H1 (cell line): ENCODE measurements at regions not wholly inside any gene's neighbourhood (a gene's known extent, or its start where the extent isn't known, plus 50 kb on each side); places are given as distances from the start of the nearest gene placed in this dataset.

Experiments used
- ASH2L ChIP-seq: fragments of 200-600, 300-600 bp; sonication (generic); IDR thresholded peaks from one replicate; pipeline ENCODE4 v1.7.1; 2017; ENCODE audit warnings: low read length
- BCL11A ChIP-seq, 2 experiments: IDR thresholded peaks; one replicate each; pipeline ENCODE4 v1.6.1; 2011; ENCODE audit warnings: low read depth in 2 of 2, low read length in 2 of 2, mild to moderate bottlenecking in 2 of 2
- CHD2 ChIP-seq: IDR thresholded peaks from 2 replicates; pipeline ENCODE4 v1.6.1; 2012; ENCODE audit warnings: low read length, improper control_type of control experiment
- CREB1 ChIP-seq: IDR thresholded peaks from 2 replicates; pipeline ENCODE4 v1.6.1; 2012; ENCODE audit warnings: inconsistent platforms
- EP300 ChIP-seq, 2 experiments: IDR thresholded peaks; 1 replicate in 1 of 2; 2 replicates in 1 of 2; pipeline ENCODE4 v1.6.1; 2011 to 2012; ENCODE audit warnings: low read depth in 2 of 2, low read length in 2 of 2, mild to moderate bottlenecking in 2 of 2, borderline replicate concordance in 1 of 2, inconsistent platforms in 1 of 2, moderate library complexity in 1 of 2
- EZH2 ChIP-seq: fragments of 200-600 bp; sonication (generic); IDR thresholded peaks from 2 replicates; pipeline ENCODE4 v1.7.1; 2012; ENCODE audit warnings: low read depth, mild to moderate bottlenecking, moderate library complexity, low read length, inconsistent platforms; ENCODE audit not compliant: severe bottlenecking
- NRF1 ChIP-seq: IDR thresholded peaks from 2 replicates; pipeline ENCODE4 v1.6.1; 2011; ENCODE audit warnings: mild to moderate bottlenecking, low read depth, low read length, improper control_type of control experiment
- POLR2AphosphoS5 ChIP-seq: IDR thresholded peaks from 2 replicates; pipeline ENCODE4 v1.6.1; 2011; ENCODE audit warnings: low read depth, low read length
- RAD21 ChIP-seq, 2 experiments: IDR thresholded peaks in 1 of 2; conservative IDR thresholded peaks in 1 of 2; 2 replicates each; pipeline ENCODE4 v1.6.1; 2011; ENCODE audit warnings: low read depth in 2 of 2, low read length in 2 of 2, improper control_type of control experiment in 1 of 2, inconsistent platforms in 1 of 2, mild to moderate bottlenecking in 1 of 2, moderate library complexity in 1 of 2
- RFX5 ChIP-seq: IDR thresholded peaks from 2 replicates; pipeline ENCODE4 v1.6.1; 2011; ENCODE audit warnings: low read depth, low read length, improper control_type of control experiment, borderline replicate concordance
- SRF ChIP-seq: IDR thresholded peaks from 2 replicates; pipeline ENCODE4 v1.6.1; 2011; ENCODE audit warnings: mild to moderate bottlenecking, low read depth, low read length, moderate library complexity
- SUZ12 ChIP-seq: fragments of 200-600 bp; sonication (generic); IDR thresholded peaks from 2 replicates; pipeline ENCODE4 v1.6.1; 2012; ENCODE audit warnings: mild to moderate bottlenecking, inconsistent platforms, low read length, moderate library complexity, mixed read lengths
- TAF1 ChIP-seq: IDR thresholded peaks from 2 replicates; pipeline ENCODE4 v1.6.1; 2011; ENCODE audit warnings: mild to moderate bottlenecking, low read depth, low read length
- TF ChIP-seq, protein P1 (sequence below), 3 experiments: IDR thresholded peaks; 1 replicate in 2 of 3; 2 replicates in 1 of 3; pipeline versions ENCODE4 v1.5.1 to v1.6.1; 2011; ENCODE audit warnings: low read length in 3 of 3, mild to moderate bottlenecking in 3 of 3, inconsistent platforms in 2 of 3, low read depth in 1 of 3, moderate library complexity in 1 of 3; ENCODE audit not compliant: insufficient read depth in 1 of 3; ENCODE audit errors: control extremely low read depth in 1 of 3

DNA sequence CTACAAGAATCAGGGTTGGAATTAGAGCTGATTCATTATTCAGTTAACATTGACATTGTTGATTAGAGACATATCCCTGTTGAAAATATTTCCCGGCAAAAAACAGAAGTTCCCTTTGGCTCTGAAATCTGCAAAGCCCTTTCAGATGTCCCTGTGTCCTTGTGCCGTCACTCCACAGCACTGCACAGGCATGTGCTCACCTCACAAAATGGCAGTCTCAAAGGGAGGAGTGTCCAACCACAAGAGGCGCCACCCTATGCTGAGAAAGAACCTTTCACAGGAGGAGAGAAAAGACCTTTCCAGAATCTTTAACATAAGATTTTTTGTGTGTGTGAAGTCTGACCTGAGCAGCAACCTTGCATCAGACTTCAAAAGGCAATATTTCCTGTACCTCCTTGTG is 112.8 kb upstream of the PRSS3 start:
- TF ChIP-seq, protein P1, sequence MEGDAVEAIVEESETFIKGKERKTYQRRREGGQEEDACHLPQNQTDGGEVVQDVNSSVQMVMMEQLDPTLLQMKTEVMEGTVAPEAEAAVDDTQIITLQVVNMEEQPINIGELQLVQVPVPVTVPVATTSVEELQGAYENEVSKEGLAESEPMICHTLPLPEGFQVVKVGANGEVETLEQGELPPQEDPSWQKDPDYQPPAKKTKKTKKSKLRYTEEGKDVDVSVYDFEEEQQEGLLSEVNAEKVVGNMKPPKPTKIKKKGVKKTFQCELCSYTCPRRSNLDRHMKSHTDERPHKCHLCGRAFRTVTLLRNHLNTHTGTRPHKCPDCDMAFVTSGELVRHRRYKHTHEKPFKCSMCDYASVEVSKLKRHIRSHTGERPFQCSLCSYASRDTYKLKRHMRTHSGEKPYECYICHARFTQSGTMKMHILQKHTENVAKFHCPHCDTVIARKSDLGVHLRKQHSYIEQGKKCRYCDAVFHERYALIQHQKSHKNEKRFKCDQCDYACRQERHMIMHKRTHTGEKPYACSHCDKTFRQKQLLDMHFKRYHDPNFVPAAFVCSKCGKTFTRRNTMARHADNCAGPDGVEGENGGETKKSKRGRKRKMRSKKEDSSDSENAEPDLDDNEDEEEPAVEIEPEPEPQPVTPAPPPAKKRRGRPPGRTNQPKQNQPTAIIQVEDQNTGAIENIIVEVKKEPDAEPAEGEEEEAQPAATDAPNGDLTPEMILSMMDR (IDR thresholded peaks at IDR 0.05; ENCODE audit: control extremely low read depth in 1 of 3, insufficient read depth in 1 of 3, low read depth in 1 of 3, low read length in 3 of 3): peak in 2 of 3 experiments; percentile 5 to 13; a peak in 1 of 4 replicates
- TF ChIP-seq ASH2L (no peak), RAD21 (IDR thresholded peaks at IDR 0.05 in 1 of 2, conservative IDR thresholded peaks at IDR 0.05 in 1 of 2; ENCODE audit: low read depth in 2 of 2, low read length in 2 of 2) (no peak), POLR2AphosphoS5 (no peak), RFX5 (no peak), TAF1 (no peak), CHD2 (no peak), EP300 (IDR thresholded peaks at IDR 0.05; ENCODE audit: borderline replicate concordance in 1 of 2, low read depth in 2 of 2, low read length in 2 of 2) (no peak), CREB1 (no peak), BCL11A (IDR thresholded peaks at IDR 0.05; ENCODE audit: low read depth in 2 of 2, low read length in 2 of 2) (no peak), EZH2 (no peak), SUZ12 (no peak), NRF1 (no peak), SRF (no peak)
